H1 (cell line): ENCODE measurements at regions not wholly inside any gene's neighbourhood (a gene's known extent, or its start where the extent isn't known, plus 50 kb on each side); places are given as distances from the start of the nearest gene placed in this dataset.

ENCODE experiments used
- CTCF ChIA-PET: fragments of 300-600 bp; sonication (Branson Sonifier 250); formaldehyde crosslinking; loops from one replicate; lab custom pipeline; 2021; ENCODE audit not compliant: partially characterized antibody; lab: Charles Lee
- POLR2A ChIA-PET: fragments of 300-600 bp; sonication (Branson Sonifier 250); formaldehyde crosslinking; loops from one replicate; lab custom pipeline; 2021; ENCODE audit warnings: inconsistent platforms; ENCODE audit not compliant: partially characterized antibody; lab: Charles Lee
- DNase-seq, 2 experiments: peaks; one replicate each; pipeline versions ENCODE4 v3.0.0 to v3.0.0-alpha.2; 2010 to 2022; ENCODE audit warnings: low spot score in 2 of 2, low read depth in 1 of 2, mixed read lengths in 1 of 2
- FAIRE-seq: peaks from 2 replicates; lab custom pipeline; 2011; peaks lifted over from hg19 to GRCh38; lab: Jason Lieb, UNC
- H2AFZ ChIP-seq: 2 replicates; pipeline ENCODE4 v1.8.1; 2012; ENCODE audit warnings: low read length, inconsistent platforms
- H2AK5ac ChIP-seq: 2 replicates; pipeline ENCODE4 v1.6.1; 2013; ENCODE audit warnings: low read depth, low read length
- H2BK120ac ChIP-seq: replicated peaks from 2 replicates; pipeline ENCODE3; 2013; ENCODE audit warnings: low read depth, low read length, inconsistent platforms
- H2BK12ac ChIP-seq: 2 replicates; pipeline ENCODE4 v1.6.1; 2013; ENCODE audit warnings: low read depth, low read length
- H2BK15ac ChIP-seq: 2 replicates; pipeline ENCODE4 v1.6.1; 2013; ENCODE audit warnings: low read length
- H2BK20ac ChIP-seq: 2 replicates; pipeline ENCODE4 v1.6.1; 2013; ENCODE audit warnings: low read length
- H2BK5ac ChIP-seq: 2 replicates; pipeline ENCODE4 v1.6.1; 2013; ENCODE audit warnings: low read depth, low read length
- H3K14ac ChIP-seq: 2 replicates; pipeline ENCODE4 v1.6.1; 2013; ENCODE audit warnings: inconsistent platforms; ENCODE audit not compliant: insufficient read length
- H3K18ac ChIP-seq: 2 replicates; pipeline ENCODE4 v1.6.1; 2013; ENCODE audit warnings: low read length; ENCODE audit errors: extremely low read depth
- H3K23ac ChIP-seq: 2 replicates; pipeline ENCODE4 v1.6.1; 2013; ENCODE audit warnings: inconsistent platforms; ENCODE audit not compliant: insufficient read length
- H3K23me2 ChIP-seq: 2 replicates; pipeline ENCODE4 v1.6.1; 2013; ENCODE audit warnings: low read depth, low read length
- H3K27ac ChIP-seq: 2 replicates; pipeline ENCODE4 v1.6.1; 2011; ENCODE audit warnings: low read depth, low read length, inconsistent platforms
- H3K27me3 ChIP-seq, 4 experiments: replicated peaks in 1 of 4; 1 replicate in 1 of 4; 2 replicates in 3 of 4; pipeline versions ENCODE4 v1.6.1 to v1.8.1; 2011 to 2013; ENCODE audit warnings: low read length in 3 of 4, mild to moderate bottlenecking in 3 of 4, inconsistent platforms in 2 of 4, mixed read lengths in 2 of 4, moderate library complexity in 1 of 4; ENCODE audit not compliant: control insufficient read depth in 3 of 4, insufficient read depth in 3 of 4; ENCODE audit errors: extremely low read depth in 1 of 4
- H3K36me3 ChIP-seq, 4 experiments: 2 replicates each; pipeline versions ENCODE4 v1.6.1 to v1.8.1; 2011 to 2013; ENCODE audit warnings: mild to moderate bottlenecking in 4 of 4, low read length in 3 of 4, moderate library complexity in 2 of 4, control low read depth in 1 of 4, inconsistent platforms in 1 of 4; ENCODE audit not compliant: insufficient read depth in 4 of 4, control insufficient read depth in 2 of 4
- H3K4ac ChIP-seq: replicated peaks from 2 replicates; pipeline ENCODE3; 2013; ENCODE audit warnings: low read length, low read depth, mixed read lengths, inconsistent platforms; ENCODE audit not compliant: insufficient read length
- H3K4me1 ChIP-seq, 4 experiments: replicated peaks in 1 of 4; 1 replicate in 1 of 4; 2 replicates in 3 of 4; pipeline versions ENCODE4 v1.6.1 to v1.8.1; 2011 to 2013; ENCODE audit warnings: low read length in 3 of 4, inconsistent platforms in 2 of 4, mixed read lengths in 1 of 4; ENCODE audit not compliant: insufficient read depth in 4 of 4, control insufficient read depth in 3 of 4
- H3K4me2 ChIP-seq, 2 experiments: 2 replicates each; pipeline versions ENCODE4 v1.6.1 to v1.8.1; 2011 to 2013; ENCODE audit warnings: low read depth in 2 of 2, low read length in 2 of 2, control low read depth in 1 of 2, inconsistent platforms in 1 of 2, mild to moderate bottlenecking in 1 of 2; ENCODE audit not compliant: insufficient read depth in 1 of 2
- H3K4me3 ChIP-seq, 4 experiments: fragments of 200-600, 300-600 bp in 1 of 4; sonication (generic), shearing (Covaris generic), sonication (Bioruptor Twin) in 1 of 4; 2 replicates each; pipeline versions ENCODE4 v1.5.1 to v1.8.1; 2011 to 2016; ENCODE audit warnings: low read length in 4 of 4, low read depth in 3 of 4, control low read depth in 2 of 4, inconsistent platforms in 2 of 4, mild to moderate bottlenecking in 2 of 4, mixed read lengths in 1 of 4, moderate library complexity in 1 of 4; ENCODE audit not compliant: insufficient read depth in 2 of 4; ENCODE audit errors: extremely low read depth in 1 of 4
- H3K56ac ChIP-seq: replicated peaks from 2 replicates; pipeline ENCODE3; 2013; ENCODE audit warnings: low read depth, mild to moderate bottlenecking, mixed read lengths, low read length, inconsistent platforms; ENCODE audit not compliant: insufficient read length
- H3K79me1 ChIP-seq: 2 replicates; pipeline ENCODE4 v1.6.1; 2013; ENCODE audit warnings: low read depth, low read length, control low read depth
- H3K79me2 ChIP-seq, 2 experiments: 2 replicates each; pipeline versions ENCODE4 v1.6.1 to v1.8.1; 2012 to 2013; ENCODE audit warnings: low read length in 2 of 2, mild to moderate bottlenecking in 2 of 2, inconsistent platforms in 1 of 2; ENCODE audit not compliant: insufficient read depth in 2 of 2, control insufficient read depth in 1 of 2
- H3K9ac ChIP-seq, 4 experiments: replicated peaks in 1 of 4; 1 replicate in 1 of 4; 2 replicates in 3 of 4; pipeline versions ENCODE4 v1.6.1 to v1.8.1; 2011 to 2013; ENCODE audit warnings: low read depth in 3 of 4, low read length in 3 of 4, control low read depth in 2 of 4, mild to moderate bottlenecking in 2 of 4, moderate library complexity in 2 of 4, inconsistent platforms in 1 of 4; ENCODE audit errors: extremely low read depth in 1 of 4
- H3K9me3 ChIP-seq, 2 experiments: 2 replicates each; pipeline versions ENCODE4 v1.6.1 to v1.8.1; 2012 to 2013; ENCODE audit warnings: mild to moderate bottlenecking in 2 of 2, moderate library complexity in 2 of 2, control low read depth in 1 of 2, inconsistent platforms in 1 of 2, low read depth in 1 of 2, low read length in 1 of 2, mixed read lengths in 1 of 2; ENCODE audit not compliant: insufficient read depth in 2 of 2
- H4K20me1 ChIP-seq, 2 experiments: replicated peaks in 1 of 2; 2 replicates each; pipeline versions ENCODE3 to v1.8.1; 2011 to 2013; ENCODE audit warnings: inconsistent platforms in 2 of 2, low read length in 2 of 2, mild to moderate bottlenecking in 1 of 2; ENCODE audit not compliant: insufficient read depth in 2 of 2, control insufficient read depth in 1 of 2
- H4K5ac ChIP-seq: 2 replicates; pipeline ENCODE4 v1.6.1; 2013; ENCODE audit warnings: low read length, low read depth, mixed read lengths, inconsistent platforms; ENCODE audit not compliant: insufficient read length
- H4K8ac ChIP-seq: 2 replicates; pipeline ENCODE4 v1.8.0; 2013; ENCODE audit warnings: mild to moderate bottlenecking, moderate library complexity, low read length, inconsistent platforms; ENCODE audit not compliant: insufficient read depth; ENCODE audit errors: extremely low read depth
- H4K91ac ChIP-seq: replicated peaks from 2 replicates; pipeline ENCODE3; 2013; ENCODE audit warnings: low read length, mixed read lengths, inconsistent platforms; ENCODE audit not compliant: insufficient read length
- E2F6 ChIP-seq: IDR thresholded peaks from 2 replicates; pipeline ENCODE4 v1.6.1; 2012; ENCODE audit warnings: inconsistent platforms
- YY1 ChIP-seq: IDR thresholded peaks from 2 replicates; pipeline ENCODE4 v1.6.1; 2011; ENCODE audit warnings: low read depth, mild to moderate bottlenecking, low read length
- WGBS, 2 experiments: shearing (Covaris generic) in 1 of 2; methylation state at CpG; one replicate each; pipeline versions ENCODE4 v1.1.6 to v1.1.7; 2013 to 2015; ENCODE audit warnings: low lambda C conversion rate in 2 of 2, mixed read lengths in 2 of 2, inconsistent platforms in 1 of 2, low coverage in 1 of 2, missing lambda C conversion rate in 1 of 2; ENCODE audit not compliant: insufficient replicate concordance in 2 of 2, insufficient coverage in 1 of 2, insufficient read length in 1 of 2; ENCODE audit errors: extremely low coverage in 1 of 2, missing lambda C conversion rate in 1 of 2; 5-methylcytosine and 5-hydroxymethylcytosine counted together

GRCh38 chr10:89973326-89973725, 271.9 kb downstream of the KIF20B start:
- Histone ChIP-seq H4K8ac (no peak overlapping the region), H3K14ac (no peak overlapping the region), H3K27me3 (peaks cover 16 to 24% (median 18%) of the 10 kb centered on the region in 4 experiments), H3K4me3 (no peak overlapping the region), H2BK12ac (no peak overlapping the region), H3K79me2 (no peaks in the 10 kb centered on the region), H2BK120ac (no peak overlapping the region), H4K91ac (no peak overlapping the region), H3K9ac (no peak overlapping the region), H2AK5ac (no peak overlapping the region), H3K36me3 (no peaks in the 10 kb centered on the region), H3K18ac (no peak overlapping the region), H3K79me1 (no peaks in the 10 kb centered on the region), H3K56ac (no peak overlapping the region), H2BK5ac (no peak overlapping the region), H4K5ac (no peak overlapping the region), H3K4me2 (no peak overlapping the region), H3K4me1 (no peaks in the 10 kb centered on the region), H4K20me1 (no peaks in the 10 kb centered on the region), H2AFZ (no peak overlapping the region), H3K27ac (no peak overlapping the region), H3K4ac (no peak overlapping the region), H3K9me3 (no peaks in the 10 kb centered on the region), H3K23me2 (no peaks in the 10 kb centered on the region), H3K23ac (no peak overlapping the region), H2BK20ac (no peak overlapping the region), H2BK15ac (no peak overlapping the region)
- CTCF ChIA-PET = interaction anchor here (1.2 kb wide), 1 partner anchor 62 kb away, joined by 3 read pairs; no protein-coding TSS in a partner anchor
- FAIRE-seq (no peak), DNase-seq (no peak)
- POLR2A ChIA-PET = no interaction called here
- TF ChIP-seq YY1 (no peak), E2F6 (no peak)
- WGBS, 2 experiments = 83% methylated on average over 2 of the region's 2 CpGs; no CpG with 5 or more reads in 1 of the 2 experiments
